NCI-H446 (cell line): ENCODE measurements at regions not wholly inside any gene's neighbourhood (a gene's known extent, or its start where the extent isn't known, plus 50 kb on each side); places are given as distances from the start of the nearest gene placed in this dataset.

Source experiments
- DNase-seq, 2 experiments: peaks; one replicate each; lab custom pipeline; 2025; lab: John Stamatoyannopoulos, UW

- no peak for DNase-seq
These were observed 93.2 kb downstream of the EMP1 start for GRCh38 chr12:13289653-13290289.

- peak in 1 of 2 experiments; percentile 11 for DNase-seq
These were observed 92.6 kb downstream of the EMP1 start for GRCh38 chr12:13288937-13289652.

DNA sequence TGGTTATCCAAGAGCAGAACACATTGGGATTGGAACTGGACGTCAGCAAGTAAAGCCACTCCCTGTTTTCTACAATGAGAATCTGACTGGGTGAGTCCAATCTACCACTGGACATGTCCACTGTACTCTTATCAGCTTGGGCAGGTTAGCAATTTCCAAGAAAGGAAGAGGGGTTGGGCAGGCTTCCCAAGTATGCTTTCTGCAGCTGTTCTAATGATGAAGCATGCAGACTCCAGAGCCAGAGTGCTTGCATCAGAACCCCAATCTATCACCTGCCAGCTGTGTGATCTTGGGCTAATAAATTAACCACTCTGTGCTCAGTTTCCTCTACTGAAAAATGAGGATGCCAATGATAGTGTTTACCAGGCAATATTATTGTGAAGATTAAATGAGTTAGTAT, 92.0 kb downstream of the EMP1 start:
- DNase-seq, result no peak

GRCh38 chr12:13283867-13284266, 87.3 kb downstream of the EMP1 start:
- no peak for DNase-seq

DNA sequence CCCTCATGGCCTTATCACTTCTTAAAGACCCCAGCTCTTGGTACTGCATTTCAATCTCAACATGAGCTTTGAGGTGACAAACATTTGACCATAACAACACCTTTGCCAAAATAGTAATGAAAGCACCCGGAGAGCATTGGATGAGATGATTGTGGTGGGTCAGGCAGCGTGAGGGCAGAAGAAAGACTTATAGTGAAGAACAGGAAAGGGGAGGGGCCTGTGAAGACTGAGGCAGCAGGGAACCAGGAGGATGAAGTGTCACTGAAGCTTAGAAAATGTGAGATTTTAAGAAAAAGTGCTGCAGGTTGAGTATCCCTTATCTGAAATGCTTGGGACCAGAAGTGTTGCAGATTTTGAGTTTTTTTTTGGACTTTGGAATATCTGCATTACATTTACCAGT, 86.3 kb downstream of the EMP1 start:
- DNase-seq, result no peak

- DNase-seq, result peak; percentile 40 to 86
These were observed 81.8 kb downstream of the EMP1 start for GRCh38 chr12:13278249-13278787.

GRCh38 chr12:13277293-13277692, 80.8 kb downstream of the EMP1 start:
- no peak for DNase-seq

GRCh38 chr12:13275241-13276085, 78.9 kb downstream of the EMP1 start:
- peak in 1 of 2 experiments; percentile 53 for DNase-seq

DNA sequence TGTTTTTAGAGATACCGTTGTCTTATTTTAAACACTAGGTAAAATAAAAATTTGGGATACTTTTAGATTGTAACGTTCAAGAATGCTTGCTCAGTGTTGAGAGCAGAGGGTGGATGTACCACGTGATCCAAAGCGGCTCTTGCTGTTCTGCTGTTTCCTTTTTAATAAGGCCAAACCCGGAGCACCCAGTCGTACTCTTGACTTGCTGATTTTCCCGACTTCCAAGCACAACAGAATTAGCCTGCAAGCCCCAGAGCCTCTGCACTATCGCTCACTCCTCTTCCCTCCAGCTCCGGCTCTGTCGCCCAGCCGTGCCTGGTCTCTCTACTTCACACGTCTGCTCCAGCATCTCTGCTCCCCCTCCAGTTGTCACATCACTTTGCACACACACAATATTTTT, 77.3 kb downstream of the EMP1 start:
- DNase-seq, result no peak

- DNase-seq, result no peak
These were observed 76.6 kb downstream of the EMP1 start for GRCh38 chr12:13273097-13273496.

DNA sequence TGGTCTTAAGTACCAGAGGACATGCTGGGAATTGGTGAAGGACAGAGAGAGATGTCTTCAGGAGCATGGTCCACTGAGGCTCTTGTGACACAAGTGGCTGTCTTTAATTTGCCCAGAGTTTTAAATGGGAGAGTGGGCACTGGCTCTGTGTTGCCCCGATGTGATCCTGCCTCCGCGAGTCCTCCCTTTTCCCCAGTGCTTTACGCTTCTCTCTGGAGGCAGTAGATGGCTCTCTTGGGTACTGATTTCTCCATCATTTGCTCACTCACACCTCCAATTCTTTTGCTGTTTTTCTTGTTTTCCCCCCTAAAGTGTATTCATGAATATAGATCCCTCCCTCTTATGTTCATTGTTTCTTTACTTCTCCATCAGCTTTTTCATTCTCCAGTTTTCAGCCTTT, 74.3 kb downstream of the EMP1 start:
- no peak for DNase-seq
